ENCODE measurements at regions not wholly inside any gene's neighbourhood (a gene's known extent, or its start where the extent isn't known, plus 50 kb on each side); places are given as distances from the start of the nearest gene placed in this dataset.

GRCh38 chr15:25065876-25066275 is 111.1 kb downstream of the SNRPN start:
- in situ Hi-C loops (cut with MboI): no loop called here
- CTCF ChIA-PET (ENCODE audit: low intra/inter-chr PET ratio): no interaction called here
- Histone ChIP-seq H3K9me1 (ENCODE audit: control insufficient read depth, insufficient read depth, low read length) (no peaks in the 10 kb centered on the region), H3K27me3 (ENCODE audit: control insufficient read depth in 2 of 2, insufficient read depth in 2 of 2, low read length in 2 of 2) (no peaks in the 10 kb centered on the region), H3K4me3 (no peak overlapping the region), H3K79me2 (ENCODE audit: control insufficient read depth, insufficient read depth, low read length) (no peaks in the 10 kb centered on the region), H3K9ac (ENCODE audit: insufficient read depth in 1 of 2, low read depth in 2 of 2, low read length in 2 of 2) (no peak overlapping the region), H3K36me3 (ENCODE audit: control insufficient read depth, insufficient read depth, low read length) (no peaks in the 10 kb centered on the region), H3K4me1 (replicated peaks in 1 of 2; ENCODE audit: control insufficient read depth in 2 of 2, insufficient read depth in 2 of 2, low read length in 2 of 2) (no peaks in the 10 kb centered on the region), H4K20me1 (replicated peaks; ENCODE audit: control insufficient read depth, insufficient read depth, low read length) (no peaks in the 10 kb centered on the region), H3K4me2 (ENCODE audit: insufficient read depth, low read length) (no peak overlapping the region), H3K27ac (ENCODE audit: extremely low read depth, low read depth, low read length) (no peak overlapping the region), H3K9me3 (replicated peaks; ENCODE audit: control insufficient read depth, insufficient read depth, low read depth, low read length) (no peaks in the 10 kb centered on the region; the same call in 1 of the 2 replicates), H2AFZ (ENCODE audit: low read depth, low read length) (no peak overlapping the region)
- no TSS peak for BruUV-seq (replicated peaks)
- DNase-seq (ENCODE audit: extremely low read depth in 1 of 4, low spot score in 3 of 4) (no peak), FAIRE-seq (no peak), ATAC-seq (no peak)
- TF ChIP-seq E2F3 (CRISPR knock-in tag; IDR thresholded peaks at IDR 0.05): no peak
- no peak for TF ChIP-seq RHOXF2B (CRISPR knock-in tag; conservative IDR thresholded peaks at IDR 0.05)
- TF ChIP-seq DDX20 (tag; IDR thresholded peaks at IDR 0.05; ENCODE audit: low read depth): no peak
- intact Hi-C loops (cut with micrococcal nuclease): no loop called here
- POLR2A ChIA-PET: no interaction called here
- 0% methylated on average over 9 of the region's 11 CpGs for WGBS (ENCODE audit: insufficient coverage, low coverage, missing lambda C conversion rate)

GRCh38 chr15:25066708-25067107 is 111.9 kb downstream of the SNRPN start:
- FAIRE-seq: no peak
- in situ Hi-C loops (cut with MboI): no loop called here
- Histone ChIP-seq H3K4me3 (no peak overlapping the region), H3K4me1 (replicated peaks in 1 of 2; ENCODE audit: control insufficient read depth in 2 of 2, insufficient read depth in 2 of 2, low read length in 2 of 2) (no peaks in the 10 kb centered on the region), H3K27me3 (ENCODE audit: control insufficient read depth in 2 of 2, insufficient read depth in 2 of 2, low read length in 2 of 2) (no peaks in the 10 kb centered on the region), H3K9me3 (replicated peaks; ENCODE audit: control insufficient read depth, insufficient read depth, low read depth, low read length) (no peaks in the 10 kb centered on the region; the same call in 1 of the 2 replicates), H3K27ac (ENCODE audit: extremely low read depth, low read depth, low read length) (no peak overlapping the region), H2AFZ (ENCODE audit: low read depth, low read length) (no peak overlapping the region), H3K9me1 (ENCODE audit: control insufficient read depth, insufficient read depth, low read length) (no peaks in the 10 kb centered on the region), H4K20me1 (replicated peaks; ENCODE audit: control insufficient read depth, insufficient read depth, low read length) (no peaks in the 10 kb centered on the region), H3K4me2 (ENCODE audit: insufficient read depth, low read length) (no peak overlapping the region), H3K36me3 (ENCODE audit: control insufficient read depth, insufficient read depth, low read length) (no peaks in the 10 kb centered on the region), H3K79me2 (ENCODE audit: control insufficient read depth, insufficient read depth, low read length) (no peaks in the 10 kb centered on the region), H3K9ac (ENCODE audit: insufficient read depth in 1 of 2, low read depth in 2 of 2, low read length in 2 of 2) (no peak overlapping the region)
- ChIA-PET POLR2A (no interaction called here), CTCF (ENCODE audit: low intra/inter-chr PET ratio) (no interaction called here)
- ATAC-seq: no peak
- intact Hi-C loops (cut with micrococcal nuclease): no loop called here
- BruUV-seq (replicated peaks): no TSS peak
- 0% methylated on average over 10 of the region's 12 CpGs for WGBS (ENCODE audit: insufficient coverage, low coverage, missing lambda C conversion rate)
- DNase-seq (ENCODE audit: extremely low read depth in 1 of 4, low spot score in 3 of 4): no peak
- no peak for TF ChIP-seq ESRRA (IDR thresholded peaks at IDR 0.05; ENCODE audit: borderline replicate concordance, low read depth)
- TF ChIP-seq STAT6 (CRISPR knock-in tag; IDR thresholded peaks at IDR 0.05): no peak
- TF ChIP-seq CTCFL (IDR thresholded peaks at IDR 0.05; ENCODE audit: borderline replicate concordance, insufficient read depth, low read depth, low read length, poor library complexity, severe bottlenecking): no peak
